WTC11 (cell line): ENCODE measurements at regions not wholly inside any gene's neighbourhood (a gene's known extent, or its start where the extent isn't known, plus 50 kb on each side); places are given as distances from the start of the nearest gene placed in this dataset.

ENCODE experiments used
- ATAC-seq: fragments of 200-7000 bp; cut with Tn5 transposase; 2 replicates; pipeline ENCODE4 v1.10.0; 2021; ENCODE audit warnings: mild to moderate bottlenecking, moderate library complexity
- CTCF ChIA-PET: fragments of 300-600 bp; sonication (Branson Sonifier 250); formaldehyde crosslinking; loops from one replicate; lab custom pipeline; 2021; ENCODE audit warnings: antibody characterized with exemption; lab: Charles Lee
- POLR2A ChIA-PET: fragments of 350-600 bp; sonication (Branson Sonifier 250); formaldehyde crosslinking; loops from one replicate; lab custom pipeline; 2021; ENCODE audit warnings: antibody characterized with exemption; lab: Charles Lee
- DNase-seq: peaks from one replicate; pipeline ENCODE4 v3.0.0; 2021; ENCODE audit warnings: low spot score
- H3K27ac Mint-ChIP-seq: 2 replicates; pipeline ENCODE4 v1.8.0; 2021; ENCODE audit warnings: mixed read lengths
- H3K27me3 Mint-ChIP-seq: 2 replicates; pipeline ENCODE4 v1.8.0; 2021; ENCODE audit warnings: low read depth, mild to moderate bottlenecking, moderate library complexity, mixed read lengths
- H3K36me3 Mint-ChIP-seq: 2 replicates; pipeline ENCODE4 v1.8.0; 2021; ENCODE audit warnings: mixed read lengths
- H3K4me1 Mint-ChIP-seq: 2 replicates; pipeline ENCODE4 v1.8.0; 2022; ENCODE audit warnings: mixed read lengths
- H3K4me3 Mint-ChIP-seq: 2 replicates; pipeline ENCODE4 v1.8.0; 2021; ENCODE audit warnings: mild to moderate bottlenecking, moderate library complexity, mixed read lengths
- H3K9me3 Mint-ChIP-seq: 2 replicates; pipeline ENCODE4 v1.8.0; 2021; ENCODE audit warnings: mixed read lengths
- ATF1 ChIP-seq: sonication (generic); formaldehyde crosslinking; IDR thresholded peaks from 2 replicates; pipeline ENCODE4 v1.8.1; 2023; ENCODE audit warnings: mild to moderate bottlenecking, moderate library complexity, missing genetic modification reagents
- CREB1 ChIP-seq: sonication (generic); formaldehyde crosslinking; IDR thresholded peaks from 2 replicates; pipeline ENCODE4 v1.8.0; 2023; ENCODE audit warnings: mild to moderate bottlenecking, missing genetic modification reagents
- CREM ChIP-seq: sonication (generic); formaldehyde crosslinking; IDR thresholded peaks from 2 replicates; pipeline ENCODE4 v1.8.1; 2022; ENCODE audit warnings: mild to moderate bottlenecking, missing genetic modification reagents, moderate library complexity
- E2F4 ChIP-seq: sonication (generic); formaldehyde crosslinking; IDR thresholded peaks from 2 replicates; pipeline ENCODE4 v1.8.1; 2022; ENCODE audit warnings: low read depth, mild to moderate bottlenecking, moderate library complexity, missing genetic modification reagents, borderline replicate concordance
- E2F5 ChIP-seq: sonication (generic); formaldehyde crosslinking; IDR thresholded peaks from 2 replicates; pipeline ENCODE4 v1.8.1; 2022; ENCODE audit warnings: mild to moderate bottlenecking, moderate library complexity, missing genetic modification reagents
- ESRRA ChIP-seq: sonication (generic); formaldehyde crosslinking; IDR thresholded peaks from 2 replicates; pipeline ENCODE4 v1.8.1; 2022; ENCODE audit warnings: mild to moderate bottlenecking, missing genetic modification reagents, borderline replicate concordance
- FOXJ3 ChIP-seq: sonication (generic); formaldehyde crosslinking; IDR thresholded peaks from 2 replicates; pipeline ENCODE4 v1.9.0; 2021; ENCODE audit warnings: missing genetic modification reagents, mild to moderate bottlenecking, borderline replicate concordance
- FOXK1 ChIP-seq: sonication (generic); formaldehyde crosslinking; IDR thresholded peaks from 2 replicates; pipeline ENCODE4 v1.8.0; 2022; ENCODE audit warnings: mild to moderate bottlenecking, moderate library complexity, missing genetic modification reagents
- FOXP4 ChIP-seq: sonication (generic); formaldehyde crosslinking; IDR thresholded peaks from 2 replicates; pipeline ENCODE4 v1.8.0; 2022; ENCODE audit warnings: mild to moderate bottlenecking, missing genetic modification reagents
- GRHL2 ChIP-seq: fragments of 250-450 bp; sonication (Bioruptor Pico); IDR thresholded peaks from 2 replicates; pipeline ENCODE4 v1.8.0; 2022; ENCODE audit warnings: mild to moderate bottlenecking, moderate library complexity; ENCODE audit not compliant: insufficient replicate concordance, severe bottlenecking
- GTF2I ChIP-seq: fragments of 250-450 bp; sonication (Bioruptor Pico); conservative IDR thresholded peaks from 2 replicates; pipeline ENCODE4 v1.4.0; 2021; ENCODE audit warnings: mild to moderate bottlenecking
- HMGXB4 ChIP-seq: sonication (generic); formaldehyde crosslinking; IDR thresholded peaks from 2 replicates; pipeline ENCODE4 v1.8.1; 2023; ENCODE audit warnings: mild to moderate bottlenecking, moderate library complexity, missing genetic modification reagents
- IRF2 ChIP-seq: sonication (generic); formaldehyde crosslinking; IDR thresholded peaks from 2 replicates; pipeline ENCODE4 v1.8.0; 2022; ENCODE audit warnings: low read depth, missing genetic modification reagents, borderline replicate concordance
- NFATC4 ChIP-seq: fragments of 250-450 bp; sonication (Bioruptor Pico); IDR thresholded peaks from 2 replicates; pipeline ENCODE4 v1.9.0; 2021; ENCODE audit warnings: mild to moderate bottlenecking
- NR3C1 ChIP-seq: sonication (generic); formaldehyde crosslinking; conservative IDR thresholded peaks from 2 replicates; pipeline ENCODE4 v1.8.1; 2023; ENCODE audit warnings: low read depth, mild to moderate bottlenecking, missing genetic modification reagents
- PRRX2 ChIP-seq: fragments of 250-450 bp; sonication (Bioruptor Pico); IDR thresholded peaks from 2 replicates; pipeline ENCODE4 v1.8.0; 2021; ENCODE audit warnings: mild to moderate bottlenecking
- RORB ChIP-seq: fragments of 250-450 bp; sonication (Bioruptor Pico); IDR thresholded peaks from 2 replicates; pipeline ENCODE4 v1.9.0; 2021; ENCODE audit warnings: mild to moderate bottlenecking
- SP1 ChIP-seq: sonication (generic); formaldehyde crosslinking; conservative IDR thresholded peaks from 2 replicates; pipeline ENCODE4 v1.8.1; 2022; ENCODE audit warnings: missing genetic modification reagents
- ZNF317 ChIP-seq: sonication (generic); formaldehyde crosslinking; IDR thresholded peaks from 2 replicates; pipeline ENCODE4 v1.8.1; 2023; ENCODE audit warnings: low read depth, mild to moderate bottlenecking, moderate library complexity, missing genetic modification reagents, borderline replicate concordance
- ZNF423 ChIP-seq: fragments of 250-450 bp; sonication (Bioruptor Pico); IDR thresholded peaks from 2 replicates; pipeline ENCODE4 v2.1.2; 2022; ENCODE audit warnings: mild to moderate bottlenecking, moderate library complexity
- ZNF425 ChIP-seq: fragments of 250-450 bp; sonication (Bioruptor Pico); conservative IDR thresholded peaks from 2 replicates; pipeline ENCODE4 v1.9.0; 2021; ENCODE audit warnings: mild to moderate bottlenecking
- ZNF532 ChIP-seq: fragments of 250-450 bp; sonication (Bioruptor Pico); IDR thresholded peaks from 2 replicates; pipeline ENCODE4 v1.9.0; 2021; ENCODE audit warnings: mild to moderate bottlenecking, borderline replicate concordance
- ZSCAN18 ChIP-seq: fragments of 250-450 bp; sonication (Bioruptor Pico); IDR thresholded peaks from 2 replicates; pipeline ENCODE4 v2.1.2; 2022; ENCODE audit warnings: mild to moderate bottlenecking, moderate library complexity

- no peak for TF ChIP-seq HMGXB4 (CRISPR knock-in tag)
- no peak for TF ChIP-seq CREM
- TF ChIP-seq ZNF317 (CRISPR knock-in tag), result no peak
- TF ChIP-seq FOXJ3 (CRISPR knock-in tag), result no peak
- no peak for TF ChIP-seq E2F4 (CRISPR knock-in tag)
- no peak for TF ChIP-seq IRF2 (CRISPR knock-in tag)
- TF ChIP-seq PRRX2 (CRISPR knock-in tag), result no peak
- no peak for TF ChIP-seq ESRRA
- TF ChIP-seq FOXP4 (CRISPR knock-in tag), result no peak
- TF ChIP-seq CREB1 (CRISPR knock-in tag), result no peak
- no peak for TF ChIP-seq NR3C1 (CRISPR knock-in tag)
- no peak for TF ChIP-seq SP1 (CRISPR knock-in tag)
- TF ChIP-seq E2F5 (CRISPR knock-in tag), result no peak
- no peak for TF ChIP-seq ZSCAN18
These were observed 302.3 kb upstream of the PLD5 start (continued) for GRCh38 chr1:242826701-242827336.

- ChIA-PET POLR2A (no interaction called here), CTCF (no interaction called here)
- Mint-ChIP-seq H3K27ac (no peak overlapping the region), H3K4me1 (peaks cover 15% of the 10 kb centered on the region), H3K27me3 (no peaks in the 10 kb centered on the region), H3K9me3 (no peaks in the 10 kb centered on the region), H3K36me3 (no peaks in the 10 kb centered on the region), H3K4me3 (no peak overlapping the region)
- no peak for DNase-seq
- ATAC-seq, result no peak
- TF ChIP-seq ZNF423 (CRISPR knock-in tag) (no peak), NFATC4 (CRISPR knock-in tag) (no peak), ZNF425 (no peak), FOXK1 (CRISPR knock-in tag) (no peak), ZNF532 (no peak), GTF2I (no peak), ATF1 (CRISPR knock-in tag) (no peak), RORB (CRISPR knock-in tag) (no peak), GRHL2 (CRISPR knock-in tag) (no peak), SP1 (CRISPR knock-in tag) (no peak)
These were observed 299.9 kb upstream of the PLD5 start for GRCh38 chr1:242824435-242824834.
